CD14-positive monocyte (primary cell): ENCODE measurements at regions not wholly inside any gene's neighbourhood (a gene's known extent, or its start where the extent isn't known, plus 50 kb on each side); places are given as distances from the start of the nearest gene placed in this dataset.

Source experiments
- DNase-seq, 3 donors: peaks; one replicate each; pipeline ENCODE4 v3.0.0-alpha.2; 2011 to 2022
- H2AFZ ChIP-seq: 2 replicates; pipeline ENCODE4 v1.6.0; 2012; ENCODE audit warnings: mild to moderate bottlenecking, low read depth, low read length, inconsistent platforms; ENCODE audit not compliant: insufficient read depth, poor library complexity, severe bottlenecking
- H3K27ac ChIP-seq, 2 donors: 1 replicate in 1 of 2; 2 replicates in 1 of 2; pipeline ENCODE4 v1.5.1; 2012 to 2013; ENCODE audit warnings: low read length in 2 of 2, control low read depth in 1 of 2, inconsistent platforms in 1 of 2, low read depth in 1 of 2, mild to moderate bottlenecking in 1 of 2
- H3K27me3 ChIP-seq, 2 donors: one replicate each; pipeline versions ENCODE4 v1.6.0 to v1.6.1; 2011 to 2013; ENCODE audit warnings: low read length in 2 of 2; ENCODE audit not compliant: control insufficient read depth in 2 of 2, insufficient read depth in 2 of 2
- H3K36me3 ChIP-seq, 2 donors: replicated peaks in 1 of 2; 1 replicate in 1 of 2; 2 replicates in 1 of 2; pipeline versions ENCODE4 v1.5.1 to v1.6.1; 2012 to 2013; ENCODE audit warnings: low read length in 2 of 2, control low read depth in 1 of 2, inconsistent platforms in 1 of 2, mild to moderate bottlenecking in 1 of 2; ENCODE audit not compliant: insufficient read depth in 2 of 2, control insufficient read depth in 1 of 2
- H3K4me1 ChIP-seq, 2 donors: 1 replicate in 1 of 2; 2 replicates in 1 of 2; pipeline versions ENCODE4 v1.5.1 to v1.6.1; 2012 to 2013; ENCODE audit warnings: low read length in 2 of 2, control low read depth in 1 of 2, inconsistent platforms in 1 of 2, mild to moderate bottlenecking in 1 of 2, moderate library complexity in 1 of 2; ENCODE audit not compliant: insufficient read depth in 2 of 2, control insufficient read depth in 1 of 2
- H3K4me2 ChIP-seq: replicated peaks from 2 replicates; pipeline ENCODE3; 2012; ENCODE audit warnings: low read length, moderate library complexity, mild to moderate bottlenecking; ENCODE audit not compliant: poor library complexity, severe bottlenecking; ENCODE audit errors: extremely low read depth
- H3K4me3 ChIP-seq, 3 experiments: fragments of 200-600 bp in 1 of 3; sonication (generic) in 1 of 3; replicated peaks in 1 of 3; 1 replicate in 2 of 3; 2 replicates in 1 of 3; pipeline ENCODE4 v1.5.1; 2011 to 2013; ENCODE audit warnings: low read length in 3 of 3, mild to moderate bottlenecking in 3 of 3, control low read depth in 2 of 3, low read depth in 2 of 3, inconsistent platforms in 1 of 3, moderate library complexity in 1 of 3
- H3K79me2 ChIP-seq: 2 replicates; pipeline ENCODE4 v1.6.0; 2012; ENCODE audit warnings: mild to moderate bottlenecking, control low read depth, inconsistent platforms, low read length, moderate library complexity; ENCODE audit not compliant: insufficient read depth
- H3K9ac ChIP-seq: 2 replicates; pipeline ENCODE4 v1.6.0; 2017; ENCODE audit warnings: low read length, mild to moderate bottlenecking; ENCODE audit not compliant: insufficient read depth, poor library complexity, severe bottlenecking
- H3K9me3 ChIP-seq, 2 donors: replicated peaks in 1 of 2; 1 replicate in 1 of 2; 2 replicates in 1 of 2; pipeline versions ENCODE4 v1.5.1 to v1.6.1; 2012 to 2013; ENCODE audit warnings: low read length in 2 of 2, control low read depth in 1 of 2; ENCODE audit not compliant: control insufficient read depth in 1 of 2, insufficient read depth in 1 of 2
- H4K20me1 ChIP-seq: 2 replicates; pipeline ENCODE4 v1.6.0; 2012; ENCODE audit warnings: mild to moderate bottlenecking, low read length, control low read depth, moderate library complexity; ENCODE audit not compliant: insufficient read depth
- H3K27ac Mint-ChIP-seq, 7 donors: one replicate each; pipeline ENCODE4 v1.8.0; 2020; ENCODE audit warnings: mild to moderate bottlenecking in 7 of 7, mixed read lengths in 7 of 7, moderate library complexity in 6 of 7, inconsistent platforms in 2 of 7
- H3K27me3 Mint-ChIP-seq, 3 donors: one replicate each; pipeline ENCODE4 v1.8.0; 2021 to 2022; ENCODE audit warnings: low read depth in 3 of 3, mild to moderate bottlenecking in 3 of 3, mixed read lengths in 3 of 3, moderate library complexity in 3 of 3, inconsistent platforms in 1 of 3
- H3K36me3 Mint-ChIP-seq, 2 donors: one replicate each; pipeline ENCODE4 v1.8.0; 2020; ENCODE audit warnings: mixed read lengths in 2 of 2, inconsistent platforms in 1 of 2, mild to moderate bottlenecking in 1 of 2
- H3K4me1 Mint-ChIP-seq: one replicate; pipeline ENCODE4 v1.8.0; 2020; ENCODE audit warnings: mild to moderate bottlenecking, mixed read lengths
- H3K4me3 Mint-ChIP-seq, 2 donors: one replicate each; pipeline ENCODE4 v1.8.0; 2020; ENCODE audit warnings: mild to moderate bottlenecking in 2 of 2, mixed read lengths in 2 of 2, moderate library complexity in 1 of 2
- H3K9me3 Mint-ChIP-seq, 7 donors: one replicate each; pipeline ENCODE4 v1.8.0; 2020 to 2022; ENCODE audit warnings: mixed read lengths in 7 of 7, mild to moderate bottlenecking in 6 of 7, moderate library complexity in 6 of 7, inconsistent platforms in 2 of 7
- WGBS: methylation state at CpG from one replicate; pipeline ENCODE4 v1.1.5; 2013; ENCODE audit warnings: missing lambda C conversion rate; ENCODE audit not compliant: insufficient coverage; 5-methylcytosine and 5-hydroxymethylcytosine counted together
- intact Hi-C, 2 donors: fragments of 100-400 bp; cut with micrococcal nuclease; formaldehyde crosslinking; loops; one replicate each; pipeline versions ENCODE4 v1.15.0 to v1.15.1; 2023
- TF ChIP-seq, protein P1 (sequence below): fragments of 200-600 bp; IDR thresholded peaks from one replicate; pipeline ENCODE4 v1.8.0; 2022; ENCODE audit warnings: antibody characterized with exemption, mild to moderate bottlenecking

DNA sequence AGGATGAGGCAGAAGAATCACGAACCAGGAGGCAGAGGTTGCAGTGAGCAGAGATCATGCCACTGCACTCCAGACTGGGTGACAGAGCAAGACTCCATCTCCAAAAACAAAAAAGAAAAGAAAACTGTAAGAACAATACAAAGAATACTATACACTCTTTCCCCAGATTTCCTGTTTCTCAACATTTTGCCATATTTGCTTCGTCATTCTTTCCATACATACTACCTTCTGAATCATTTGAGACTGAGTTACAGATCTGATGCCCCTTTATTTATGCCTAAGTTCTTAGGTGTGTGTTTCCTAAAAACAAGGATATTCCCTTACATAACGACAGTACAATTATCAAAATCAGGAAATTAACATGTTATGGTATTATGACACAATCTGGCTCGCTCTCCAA is 168.4 kb upstream of the CELF2 start:
- H3K36me3 Mint-ChIP-seq, result no peaks in the 10 kb centered on the region
- Histone ChIP-seq H3K27me3 (no peaks in the 10 kb centered on the region), H3K4me2 (no peak overlapping the region), H4K20me1 (no peaks in the 10 kb centered on the region), H3K9ac (no peak overlapping the region), H3K4me1 (no peaks in the 10 kb centered on the region), H2AFZ (no peak overlapping the region), H3K27ac (no peak overlapping the region), H3K36me3 (no peaks in the 10 kb centered on the region), H3K79me2 (no peaks in the 10 kb centered on the region), H3K9me3 (no peaks in the 10 kb centered on the region), H3K4me3 (no peak overlapping the region)
- peaks cover 6% of the 10 kb centered on the region for H3K4me1 Mint-ChIP-seq
- intact Hi-C loops, result no loop called here
- no CpG with 5 or more reads among the region's 4 CpGs for WGBS
- no peaks in the 10 kb centered on the region for H3K9me3 Mint-ChIP-seq
- H3K27ac Mint-ChIP-seq, result no peak overlapping the region
- H3K27me3 Mint-ChIP-seq, result peaks cover 0 to 4% (median 2%) of the 10 kb centered on the region in 3 donors
- DNase-seq, result no peak
- TF ChIP-seq, protein P1, sequence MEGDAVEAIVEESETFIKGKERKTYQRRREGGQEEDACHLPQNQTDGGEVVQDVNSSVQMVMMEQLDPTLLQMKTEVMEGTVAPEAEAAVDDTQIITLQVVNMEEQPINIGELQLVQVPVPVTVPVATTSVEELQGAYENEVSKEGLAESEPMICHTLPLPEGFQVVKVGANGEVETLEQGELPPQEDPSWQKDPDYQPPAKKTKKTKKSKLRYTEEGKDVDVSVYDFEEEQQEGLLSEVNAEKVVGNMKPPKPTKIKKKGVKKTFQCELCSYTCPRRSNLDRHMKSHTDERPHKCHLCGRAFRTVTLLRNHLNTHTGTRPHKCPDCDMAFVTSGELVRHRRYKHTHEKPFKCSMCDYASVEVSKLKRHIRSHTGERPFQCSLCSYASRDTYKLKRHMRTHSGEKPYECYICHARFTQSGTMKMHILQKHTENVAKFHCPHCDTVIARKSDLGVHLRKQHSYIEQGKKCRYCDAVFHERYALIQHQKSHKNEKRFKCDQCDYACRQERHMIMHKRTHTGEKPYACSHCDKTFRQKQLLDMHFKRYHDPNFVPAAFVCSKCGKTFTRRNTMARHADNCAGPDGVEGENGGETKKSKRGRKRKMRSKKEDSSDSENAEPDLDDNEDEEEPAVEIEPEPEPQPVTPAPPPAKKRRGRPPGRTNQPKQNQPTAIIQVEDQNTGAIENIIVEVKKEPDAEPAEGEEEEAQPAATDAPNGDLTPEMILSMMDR, result no peak
- no peak overlapping the region for H3K4me3 Mint-ChIP-seq

DNA sequence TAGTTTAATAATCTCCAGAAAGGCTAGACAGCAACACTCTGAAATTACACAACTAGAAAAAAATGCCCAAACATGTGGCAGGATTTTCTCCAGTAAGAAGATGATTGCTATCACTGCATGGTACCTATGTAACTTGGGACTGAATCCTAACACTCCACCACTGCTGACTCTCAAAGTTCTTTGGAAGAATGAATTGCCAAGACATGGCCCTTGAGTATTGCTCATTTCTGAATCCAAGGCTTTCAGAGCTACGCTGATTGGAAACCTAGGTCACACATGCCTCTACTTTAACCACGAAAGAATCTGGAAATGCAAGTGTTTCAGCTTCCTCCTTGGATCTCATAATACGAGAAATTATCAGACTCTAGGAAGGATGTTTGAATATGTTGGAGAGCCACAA is 167.5 kb upstream of the CELF2 start:
- Mint-ChIP-seq H3K4me1 (peaks cover 7% of the 10 kb centered on the region), H3K36me3 (no peaks in the 10 kb centered on the region), H3K27ac (no peak overlapping the region), H3K9me3 (no peaks in the 10 kb centered on the region), H3K27me3 (peaks cover 0 to 4% (median 2%) of the 10 kb centered on the region in 3 donors), H3K4me3 (no peak overlapping the region)
- no peaks in the 10 kb centered on the region for H3K4me1 ChIP-seq
- intact Hi-C loops, result no loop called here
- H3K79me2 ChIP-seq, result no peaks in the 10 kb centered on the region
- no CpG with 5 or more reads among the region's 3 CpGs for WGBS
- H3K27me3 ChIP-seq, result no peaks in the 10 kb centered on the region
- H2AFZ ChIP-seq, result no peak overlapping the region
- H3K4me2 ChIP-seq, result no peak overlapping the region
- H3K36me3 ChIP-seq, result no peaks in the 10 kb centered on the region
- TF ChIP-seq, protein P1, result no peak
- H3K4me3 ChIP-seq, result no peak overlapping the region
- DNase-seq, result no peak
- H4K20me1 ChIP-seq, result no peaks in the 10 kb centered on the region
- no peaks in the 10 kb centered on the region for H3K9me3 ChIP-seq
- H3K27ac ChIP-seq, result no peak overlapping the region
- no peak overlapping the region for H3K9ac ChIP-seq
